HG03571 (cell line): ENCODE measurements at regions not wholly inside any gene's neighbourhood (a gene's known extent, or its start where the extent isn't known, plus 50 kb on each side); places are given as distances from the start of the nearest gene placed in this dataset.
"Not testable (repeated sequence)": the region's sequence is repeated elsewhere in the genome, so short reads cannot be mapped to it uniquely, and the experiment has no call there.

ENCODE experiments used
- ATAC-seq: cut with Tn5 transposase; IDR thresholded peaks from one replicate; pipeline ENCODE4 v1.9.1; 2021; ENCODE audit not compliant: unreplicated experiment

DNA sequence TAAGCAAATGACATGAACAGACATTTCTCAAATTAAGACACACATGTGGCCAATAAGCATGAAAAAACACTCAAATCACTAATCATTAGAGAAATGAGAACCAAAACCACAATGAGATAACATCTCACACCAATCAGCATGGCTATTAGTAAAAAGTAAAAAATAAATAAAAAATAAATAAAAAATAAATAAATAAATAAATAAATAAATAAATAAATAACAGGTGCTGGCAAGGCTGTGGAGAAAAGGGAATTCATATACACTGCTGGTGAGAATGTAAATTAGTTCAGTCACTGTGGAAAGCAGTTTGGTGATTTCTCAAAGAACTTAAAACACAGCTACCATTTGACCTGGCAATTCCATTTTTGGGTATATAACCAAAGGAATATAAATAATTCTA lies 167.1 kb upstream of the CNKSR2 start:
- ATAC-seq, result no peak

DNA sequence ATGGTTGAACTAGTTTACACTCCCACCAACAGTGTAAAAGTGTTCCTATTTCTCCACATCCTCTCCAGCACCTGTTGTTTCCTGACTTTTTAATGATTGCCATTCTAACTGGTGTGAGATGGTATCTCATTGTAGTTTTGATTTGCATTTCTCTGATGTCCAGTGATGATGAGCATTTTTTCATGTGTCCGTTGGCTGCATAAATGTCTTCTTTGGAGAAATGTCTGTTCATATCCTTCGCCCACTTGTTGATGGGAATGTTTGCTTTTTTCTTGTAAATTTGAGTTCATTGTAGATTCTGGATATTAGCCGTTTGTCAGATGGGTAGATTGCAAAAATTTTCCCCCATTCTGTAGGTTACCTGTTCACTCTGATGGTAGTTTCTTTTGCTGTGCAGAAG lies 155.0 kb upstream of the CNKSR2 start:
- not testable (repeated sequence) for ATAC-seq

DNA sequence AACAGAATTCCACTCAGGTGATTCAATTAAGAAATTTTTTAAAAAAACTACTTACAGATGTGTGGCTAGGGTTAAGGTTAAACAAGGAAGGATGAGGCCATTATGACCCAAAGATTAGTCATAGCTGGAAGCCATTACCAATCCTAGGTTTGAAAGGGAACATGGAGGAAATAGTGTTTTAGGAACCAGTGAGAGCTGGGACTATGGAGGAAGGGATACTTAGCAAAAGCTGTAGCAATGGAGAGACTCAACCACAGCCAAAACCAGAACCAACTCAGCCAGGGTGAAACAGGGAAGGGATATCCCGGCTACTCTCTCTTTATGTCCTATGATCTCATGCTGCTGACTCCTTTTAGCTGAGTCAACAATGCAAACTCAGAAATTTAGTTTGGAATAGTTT lies 148.6 kb upstream of the CNKSR2 start:
- no peak for ATAC-seq

DNA sequence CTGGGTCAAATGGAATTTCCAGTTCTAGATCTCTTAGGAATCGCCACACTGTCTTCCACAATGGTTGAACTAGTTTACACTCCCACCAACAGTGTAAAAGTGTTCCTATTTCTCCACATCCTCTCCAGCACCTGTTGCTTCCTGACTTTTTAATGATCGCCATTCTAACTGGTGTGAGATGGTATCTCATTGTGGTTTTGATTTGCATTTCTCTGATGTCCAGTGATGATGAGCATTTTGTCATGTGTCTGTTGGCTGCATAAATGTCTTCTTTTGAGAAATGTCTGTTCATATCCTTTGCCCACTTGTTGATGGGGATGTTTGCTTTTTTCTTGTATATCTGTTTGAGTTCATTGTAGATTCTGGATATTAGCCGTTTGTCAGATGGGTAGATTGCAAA lies 145.2 kb upstream of the CNKSR2 start:
- not testable (repeated sequence) for ATAC-seq

DNA sequence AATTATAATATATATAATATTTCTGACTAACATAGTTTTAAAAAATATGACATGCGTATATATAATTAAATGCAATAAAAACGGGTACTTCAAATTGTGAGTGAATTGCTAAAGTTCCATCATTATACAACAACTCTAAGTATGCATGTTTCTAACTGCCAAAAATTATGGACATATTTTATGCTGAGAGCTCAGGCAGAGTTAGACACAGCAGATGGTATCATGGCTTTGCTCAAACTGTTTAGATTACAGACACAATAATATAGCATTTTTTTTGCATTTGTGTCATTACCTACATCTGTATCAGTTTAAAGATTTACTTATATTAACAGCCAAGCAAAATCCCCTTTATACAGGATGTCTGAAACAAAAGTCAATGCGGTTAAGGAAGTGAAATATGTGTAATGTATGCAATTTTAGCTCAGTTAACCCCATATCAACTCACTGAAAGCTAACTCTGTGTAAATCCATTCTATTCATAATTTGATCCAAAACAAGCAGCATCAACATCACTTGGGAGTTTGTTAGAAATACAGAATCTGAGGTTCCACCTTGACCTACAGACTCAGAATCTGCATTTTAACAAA lies 119.1 kb upstream of the CNKSR2 start:
- ATAC-seq, result peak; percentile 97

DNA sequence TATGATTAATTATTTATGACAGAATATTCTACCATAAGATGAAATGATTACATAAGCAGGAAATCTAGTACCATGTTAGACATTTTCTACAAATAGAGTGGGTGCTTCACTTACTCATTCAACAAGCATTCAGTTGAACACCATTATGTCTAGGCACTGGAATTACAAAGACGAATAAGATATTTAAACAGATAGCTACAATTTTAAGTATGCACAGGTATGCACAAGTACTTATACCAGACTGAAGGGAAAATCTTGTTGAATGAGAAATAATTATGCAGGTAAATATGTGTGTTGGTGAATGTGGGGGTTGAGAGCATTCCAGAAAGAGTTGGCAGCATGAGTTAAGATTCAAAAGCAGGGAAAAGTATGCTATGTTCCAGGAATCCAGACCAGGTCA lies 107.3 kb upstream of the CNKSR2 start:
- no peak for ATAC-seq

DNA sequence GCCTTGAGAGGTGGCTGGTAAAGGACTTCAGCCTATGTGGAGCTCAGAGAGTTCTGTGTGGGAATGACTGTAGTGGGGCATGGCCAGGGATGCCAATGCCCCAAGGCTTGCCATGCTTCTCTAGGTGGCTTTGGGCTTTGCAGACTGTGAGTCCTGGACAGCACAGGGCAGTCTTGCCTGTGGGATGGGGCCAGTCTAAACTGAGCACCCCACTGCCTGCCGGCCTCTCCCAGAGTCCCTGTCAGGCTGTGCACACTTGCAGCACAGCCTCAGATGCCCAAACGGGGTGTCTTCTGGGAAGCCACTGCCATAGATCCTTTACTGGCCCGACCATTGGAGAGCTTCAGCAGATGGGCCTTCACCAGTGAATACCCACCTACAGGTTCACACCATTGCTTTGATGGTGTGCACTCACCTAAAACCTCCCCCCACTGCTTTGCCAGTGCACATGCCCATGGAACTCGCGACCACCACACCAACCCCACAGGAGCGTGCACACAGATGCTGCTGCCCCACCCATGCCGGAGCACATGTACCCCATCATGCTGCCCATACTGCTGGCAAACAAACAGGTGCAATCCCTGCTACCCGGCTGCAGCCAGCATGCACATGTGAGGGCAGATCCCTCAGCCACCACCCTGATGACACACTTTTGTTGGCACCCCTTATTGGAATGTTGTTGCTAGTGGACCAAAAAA lies 97.3 kb upstream of the CNKSR2 start:
- no peak for ATAC-seq

DNA sequence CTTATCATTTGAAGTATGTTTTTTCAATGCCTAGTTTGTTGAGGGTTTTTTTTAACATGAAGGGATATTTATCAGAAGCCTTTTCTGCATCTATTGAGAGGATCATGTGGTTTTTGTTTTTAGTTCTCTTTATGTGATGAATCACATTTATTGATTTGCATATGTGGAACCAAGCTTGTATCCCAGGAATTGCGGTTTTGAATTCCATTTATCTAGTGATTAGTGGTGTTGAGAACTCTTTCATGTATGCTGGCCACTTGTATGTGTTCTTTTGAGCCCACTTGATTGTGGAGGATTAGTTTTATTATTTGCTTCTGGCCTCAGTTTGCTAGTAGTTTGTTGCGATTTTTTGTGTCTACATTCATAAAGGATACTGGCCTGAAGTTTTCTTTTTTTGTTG lies 85.0 kb upstream of the CNKSR2 start:
- ATAC-seq, result no peak

DNA sequence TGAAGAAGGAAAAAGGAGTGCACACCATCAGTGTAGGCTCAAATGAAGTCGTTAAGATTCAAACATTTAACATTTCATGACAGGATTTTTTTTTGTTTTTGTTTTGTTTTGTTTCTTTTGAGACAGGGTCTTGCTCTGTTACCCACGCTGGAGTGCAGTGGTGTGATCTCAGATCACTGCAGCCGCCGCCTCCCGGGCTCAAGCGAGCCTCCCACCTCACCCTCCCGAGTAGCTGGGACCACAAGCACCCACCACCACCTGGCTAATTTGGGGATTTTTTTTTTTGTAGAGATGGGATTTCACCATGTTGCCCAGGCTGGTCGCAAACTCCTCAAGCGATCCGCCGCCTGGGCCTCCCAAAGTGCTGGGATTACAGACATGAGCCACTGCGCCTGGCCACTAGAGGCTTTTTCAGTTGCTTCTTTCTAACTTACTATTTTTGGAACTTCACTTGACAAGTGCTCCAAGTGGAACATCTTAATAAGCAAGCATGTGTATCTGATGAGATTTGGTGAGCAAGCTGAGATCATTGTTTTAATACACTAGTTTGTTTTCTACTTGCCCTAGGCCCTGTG lies 78.9 kb upstream of the CNKSR2 start:
- ATAC-seq, result no peak

DNA sequence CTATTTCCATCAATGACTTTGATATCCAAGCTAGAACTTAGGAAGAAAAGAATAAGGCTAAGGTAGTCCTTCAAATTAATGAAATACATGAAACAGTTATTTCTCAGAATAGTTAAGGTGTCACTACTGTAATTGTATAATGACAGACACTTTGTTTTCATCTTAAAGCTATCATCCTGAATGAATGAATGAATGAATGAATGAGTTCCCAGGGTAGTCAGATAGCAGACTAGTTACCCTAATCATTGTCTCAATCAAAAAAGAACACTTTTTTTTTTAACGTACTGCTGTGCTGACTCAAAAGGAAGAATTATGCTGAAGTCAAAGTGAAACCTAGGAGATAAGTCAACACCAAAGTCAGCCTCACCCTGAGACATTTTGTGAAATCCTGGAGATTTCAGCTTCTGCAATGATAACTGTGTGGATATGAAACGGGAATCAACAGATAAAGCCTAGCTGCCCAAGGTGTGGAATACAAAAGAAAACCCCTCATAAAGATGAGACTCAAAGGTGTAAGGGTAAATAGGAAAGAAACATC lies 68.3 kb upstream of the CNKSR2 start:
- no peak for ATAC-seq

DNA sequence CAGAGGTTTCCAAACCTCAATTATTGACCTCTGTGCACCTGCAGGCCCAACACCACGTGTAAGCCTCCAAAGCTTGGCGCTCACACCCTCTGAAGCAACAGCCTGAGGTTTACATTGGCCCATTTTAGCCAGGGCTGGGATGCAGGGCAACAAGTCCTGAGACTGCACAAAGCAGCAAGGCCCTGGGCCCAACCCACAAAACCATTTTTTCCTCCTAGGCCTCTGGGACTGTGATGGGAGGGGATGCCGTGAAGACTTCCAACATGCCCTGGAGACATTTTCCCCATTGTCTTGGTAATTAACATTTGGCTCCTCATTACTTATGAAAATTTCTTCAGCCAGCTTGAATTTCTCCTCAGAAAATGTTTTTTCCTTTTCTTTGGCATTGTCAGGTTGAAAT lies 54.9 kb upstream of the CNKSR2 start:
- ATAC-seq, result no peak
